ENCODE measurements at regions not wholly inside any gene's neighbourhood (a gene's known extent, or its start where the extent isn't known, plus 50 kb on each side); places are given as distances from the start of the nearest gene placed in this dataset.

GRCh38 chr2:120539937-120540718 lies 194.2 kb downstream of the INHBB start (continued):
- 0 out of 2 replicates have a peak, but pooled peaks have one; percentile 49 for TF ChIP-seq ZNF639 (tag by site-specific recombination; IDR thresholded peaks at IDR 0.05)
- no peak for TF ChIP-seq ZNF239 (tag by site-specific recombination; IDR thresholded peaks at IDR 0.05)
- TF ChIP-seq ZNF404 (tag by site-specific recombination; IDR thresholded peaks at IDR 0.05), result no peak
- no peak for TF ChIP-seq ZNF555 (tag by site-specific recombination; conservative IDR thresholded peaks at IDR 0.05)
- no peak for TF ChIP-seq ZNF175 (tag by site-specific recombination; IDR thresholded peaks at IDR 0.05)
- TF ChIP-seq ZSCAN18 (tag by site-specific recombination; IDR thresholded peaks at IDR 0.05), result no peak
- no peak for TF ChIP-seq ZNF621 (tag by site-specific recombination; IDR thresholded peaks at IDR 0.05)
- no peak for TF ChIP-seq PRDM2 (tag by site-specific recombination; IDR thresholded peaks at IDR 0.05; ENCODE audit: borderline replicate concordance)
- no peak for TF ChIP-seq ZNF248 (tag by site-specific recombination; IDR thresholded peaks at IDR 0.05)
- no peak for TF ChIP-seq ZNF391 (tag by site-specific recombination; IDR thresholded peaks at IDR 0.05; ENCODE audit: borderline replicate concordance, low read depth)
- no peak for TF ChIP-seq ZNF354C (tag by site-specific recombination; IDR thresholded peaks at IDR 0.05; ENCODE audit: borderline replicate concordance, low read depth)
- TF ChIP-seq ZNF112 (tag by site-specific recombination; IDR thresholded peaks at IDR 0.05), result no peak
- peak; percentile 40; the same call in 1 of the 2 replicates for TF ChIP-seq ZBTB8A (tag by site-specific recombination; IDR thresholded peaks at IDR 0.05)
- TF ChIP-seq ZNF157 (tag by site-specific recombination; IDR thresholded peaks at IDR 0.05), result no peak
- TF ChIP-seq ZNF513 (tag by site-specific recombination; IDR thresholded peaks at IDR 0.05), result no peak
- TF ChIP-seq ZBTB44 (tag by site-specific recombination; IDR thresholded peaks at IDR 0.05), result no peak
- TF ChIP-seq ZNF660 (tag by site-specific recombination; IDR thresholded peaks at IDR 0.05), result no peak
- TF ChIP-seq INSM2 (tag by site-specific recombination; IDR thresholded peaks at IDR 0.05), result no peak
- TF ChIP-seq SCRT1 (tag by site-specific recombination; IDR thresholded peaks at IDR 0.05; ENCODE audit: borderline replicate concordance), result no peak
- TF ChIP-seq HIC1 (tag by site-specific recombination; IDR thresholded peaks at IDR 0.05), result no peak
- TF ChIP-seq KLF8 (tag by site-specific recombination; IDR thresholded peaks at IDR 0.05), result no peak
- TF ChIP-seq ZEB2 (tag by site-specific recombination; IDR thresholded peaks at IDR 0.05), result peak; percentile 70
- TF ChIP-seq ZNF670 (tag by site-specific recombination; IDR thresholded peaks at IDR 0.05; ENCODE audit: low read depth), result no peak
